Neural progenitor cell (in vitro differentiated cells): ENCODE measurements at regions not wholly inside any gene's neighbourhood (a gene's known extent, or its start where the extent isn't known, plus 50 kb on each side); places are given as distances from the start of the nearest gene placed in this dataset.

ENCODE experiments used
- DNase-seq: peaks from one replicate; pipeline ENCODE4 v3.0.0-alpha.2; 2016; ENCODE audit warnings: low spot score
- H2AFZ ChIP-seq: fragments of 200-600 bp; sonication (generic); replicated peaks from 2 replicates; pipeline ENCODE4 v1.6.1; 2016; ENCODE audit warnings: antibody characterized with exemption
- H3F3A ChIP-seq: fragments of 200-600 bp; sonication (generic); 2 replicates; pipeline ENCODE4 v1.6.1; 2016; ENCODE audit warnings: antibody characterized with exemption, low read depth
- H3K27ac ChIP-seq: fragments of 200-600 bp; sonication (generic); 2 replicates; pipeline ENCODE4 v1.5.1; 2016; ENCODE audit warnings: mild to moderate bottlenecking
- H3K27me3 ChIP-seq: fragments of 200-600 bp; sonication (generic); 2 replicates; pipeline ENCODE4 v1.6.1; 2016; ENCODE audit warnings: mild to moderate bottlenecking, moderate library complexity
- H3K36me3 ChIP-seq: fragments of 200-600 bp; sonication (generic); 2 replicates; pipeline ENCODE4 v1.5.1; 2016
- H3K4me1 ChIP-seq: fragments of 200-600 bp; sonication (generic); 2 replicates; pipeline ENCODE4 v1.6.1; 2016; ENCODE audit warnings: mixed run types
- H3K4me2 ChIP-seq: fragments of 200-600 bp; sonication (generic); 2 replicates; pipeline ENCODE4 v1.6.1; 2016
- H3K4me3 ChIP-seq: fragments of 200-600 bp; sonication (generic); 2 replicates; pipeline ENCODE4 v1.5.1; 2016
- H3K79me2 ChIP-seq: fragments of 200-600 bp; sonication (generic); 2 replicates; pipeline ENCODE4 v1.6.1; 2016; ENCODE audit warnings: low read depth
- H3K9ac ChIP-seq: fragments of 200-600 bp; sonication (generic); 2 replicates; pipeline ENCODE4 v1.6.1; 2016
- H3K9me3 ChIP-seq: fragments of 200-600 bp; sonication (generic); 2 replicates; pipeline ENCODE4 v1.5.1; 2016; ENCODE audit warnings: low read depth
- H4K20me1 ChIP-seq: fragments of 200-600 bp; sonication (generic); 2 replicates; pipeline ENCODE4 v1.6.1; 2016; ENCODE audit warnings: low read depth
- H3K27ac Mint-ChIP-seq: 3 replicates; pipeline ENCODE4 v1.8.0; 2021; ENCODE audit warnings: mixed read lengths
- H3K27me3 Mint-ChIP-seq: 2 replicates; pipeline ENCODE4 v1.8.0; 2022; ENCODE audit warnings: low read depth, mild to moderate bottlenecking, inconsistent platforms, moderate library complexity, mixed read lengths; ENCODE audit not compliant: insufficient read depth
- H3K36me3 Mint-ChIP-seq: 3 replicates; pipeline ENCODE4 v1.8.0; 2021; ENCODE audit warnings: mixed read lengths
- H3K4me1 Mint-ChIP-seq: 3 replicates; pipeline ENCODE4 v1.8.0; 2021; ENCODE audit warnings: mixed read lengths
- H3K4me3 Mint-ChIP-seq: 3 replicates; pipeline ENCODE4 v1.8.0; 2021; ENCODE audit warnings: mild to moderate bottlenecking, moderate library complexity, mixed read lengths
- H3K9me3 Mint-ChIP-seq: 3 replicates; pipeline ENCODE4 v1.8.0; 2020; ENCODE audit warnings: mixed read lengths
- CTCF ChIP-seq: fragments of 200-600 bp; sonication (generic); IDR thresholded peaks from 2 replicates; pipeline ENCODE4 v1.5.1; 2017; ENCODE audit warnings: antibody characterized with exemption, mild to moderate bottlenecking
- EZH2 ChIP-seq: fragments of 200-600 bp; sonication (generic); IDR thresholded peaks from 2 replicates; pipeline ENCODE4 v1.6.1; 2017; ENCODE audit warnings: antibody characterized with exemption, mild to moderate bottlenecking, moderate library complexity
- EZH2phosphoT487 ChIP-seq: fragments of 200-600 bp; sonication (generic); IDR thresholded peaks from 2 replicates; pipeline ENCODE4 v1.6.1; 2017; ENCODE audit warnings: antibody characterized with exemption

GRCh38 chr20:23139524-23139923, 53.4 kb upstream of the CD93 start:
- Mint-ChIP-seq H3K9me3 (no peaks in the 10 kb centered on the region), H3K4me1 (peaks cover 16% of the 10 kb centered on the region), H3K4me3 (no peak overlapping the region), H3K36me3 (no peaks in the 10 kb centered on the region), H3K27me3 (peaks cover 12% of the 10 kb centered on the region), H3K27ac (no peak overlapping the region)
- H3K27ac ChIP-seq: no peak overlapping the region
- no peak overlapping the region for H3K9ac ChIP-seq
- H3K4me3 ChIP-seq: no peak overlapping the region
- no peaks in the 10 kb centered on the region for H3K27me3 ChIP-seq
- H3K9me3 ChIP-seq: no peaks in the 10 kb centered on the region
- no peak overlapping the region for H2AFZ ChIP-seq
- no peak overlapping the region for H3K4me2 ChIP-seq
- no peak for TF ChIP-seq EZH2
- no peak for TF ChIP-seq EZH2phosphoT487
- TF ChIP-seq CTCF: no peak
- no peaks in the 10 kb centered on the region for H3K4me1 ChIP-seq
- H3K79me2 ChIP-seq: no peaks in the 10 kb centered on the region
- no peaks in the 10 kb centered on the region for H3K36me3 ChIP-seq
- no peaks in the 10 kb centered on the region for H4K20me1 ChIP-seq
- H3F3A ChIP-seq: no peaks in the 10 kb centered on the region
- DNase-seq: no peak

- H3K9me3 Mint-ChIP-seq: no peaks in the 10 kb centered on the region
- no peak for DNase-seq
- peaks cover 11% of the 10 kb centered on the region for H3K4me1 Mint-ChIP-seq
- Histone ChIP-seq H4K20me1 (no peaks in the 10 kb centered on the region), H3K27me3 (no peaks in the 10 kb centered on the region), H3F3A (no peaks in the 10 kb centered on the region), H3K36me3 (no peaks in the 10 kb centered on the region), H3K4me1 (no peaks in the 10 kb centered on the region), H3K9me3 (no peaks in the 10 kb centered on the region), H3K9ac (no peak overlapping the region), H3K4me3 (no peak overlapping the region), H3K27ac (no peak overlapping the region), H2AFZ (no peak overlapping the region), H3K4me2 (no peak overlapping the region), H3K79me2 (no peaks in the 10 kb centered on the region)
- H3K36me3 Mint-ChIP-seq: no peaks in the 10 kb centered on the region
- TF ChIP-seq EZH2: no peak
- no peak for TF ChIP-seq CTCF
- no peak for TF ChIP-seq EZH2phosphoT487
- H3K27me3 Mint-ChIP-seq: peaks cover 13% of the 10 kb centered on the region
- H3K4me3 Mint-ChIP-seq: no peak overlapping the region
- no peak overlapping the region for H3K27ac Mint-ChIP-seq
Observed at GRCh38 chr20:23138682-23139081, 52.6 kb upstream of the CD93 start.

- H3K27me3 Mint-ChIP-seq: peaks cover 14% of the 10 kb centered on the region
- H3K36me3 Mint-ChIP-seq: no peaks in the 10 kb centered on the region
- Histone ChIP-seq H3K4me1 (no peaks in the 10 kb centered on the region), H3K4me2 (no peak overlapping the region), H3F3A (no peaks in the 10 kb centered on the region), H3K27ac (no peak overlapping the region), H3K79me2 (no peaks in the 10 kb centered on the region), H3K9me3 (no peaks in the 10 kb centered on the region), H3K36me3 (no peaks in the 10 kb centered on the region), H3K27me3 (no peaks in the 10 kb centered on the region), H4K20me1 (no peaks in the 10 kb centered on the region), H3K9ac (no peak overlapping the region), H2AFZ (no peak overlapping the region), H3K4me3 (no peak overlapping the region)
- no peak for DNase-seq
- TF ChIP-seq CTCF (no peak), EZH2phosphoT487 (no peak), EZH2 (no peak)
- H3K27ac Mint-ChIP-seq: no peak overlapping the region
- H3K4me1 Mint-ChIP-seq: peaks cover 11% of the 10 kb centered on the region
- H3K9me3 Mint-ChIP-seq: no peaks in the 10 kb centered on the region
- no peak overlapping the region for H3K4me3 Mint-ChIP-seq
Observed at GRCh38 chr20:23138226-23138625, 52.1 kb upstream of the CD93 start.
